NCI-H69 (cell line): ENCODE measurements at regions not wholly inside any gene's neighbourhood (a gene's known extent, or its start where the extent isn't known, plus 50 kb on each side); places are given as distances from the start of the nearest gene placed in this dataset.
"Not testable (repeated sequence)": the region's sequence is repeated elsewhere in the genome, so short reads cannot be mapped to it uniquely, and the experiment has no call there.

ENCODE experiments used
- DNase-seq: peaks from one replicate; lab custom pipeline; 2025; lab: John Stamatoyannopoulos, UW

DNA sequence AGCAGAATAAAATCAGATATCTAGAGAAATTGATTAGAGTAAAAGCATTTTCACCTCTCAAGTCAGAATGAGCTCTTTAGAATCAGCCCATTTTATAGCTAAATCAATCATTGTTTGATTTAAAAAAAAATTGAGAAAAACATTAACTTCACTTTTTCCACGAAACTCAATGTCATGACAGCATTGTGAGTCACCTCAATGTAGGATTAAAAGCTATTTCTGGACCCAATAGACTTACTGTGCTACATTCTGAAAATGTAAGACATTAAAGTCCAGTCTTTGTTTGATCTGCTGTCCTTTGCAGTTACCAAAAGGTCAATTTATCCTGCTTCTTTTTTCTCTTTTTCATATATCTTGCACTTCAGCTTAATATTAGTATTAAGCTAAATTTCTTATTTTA, 519.4 kb upstream of the ZNF337 start:
- DNase-seq, result no peak

DNA sequence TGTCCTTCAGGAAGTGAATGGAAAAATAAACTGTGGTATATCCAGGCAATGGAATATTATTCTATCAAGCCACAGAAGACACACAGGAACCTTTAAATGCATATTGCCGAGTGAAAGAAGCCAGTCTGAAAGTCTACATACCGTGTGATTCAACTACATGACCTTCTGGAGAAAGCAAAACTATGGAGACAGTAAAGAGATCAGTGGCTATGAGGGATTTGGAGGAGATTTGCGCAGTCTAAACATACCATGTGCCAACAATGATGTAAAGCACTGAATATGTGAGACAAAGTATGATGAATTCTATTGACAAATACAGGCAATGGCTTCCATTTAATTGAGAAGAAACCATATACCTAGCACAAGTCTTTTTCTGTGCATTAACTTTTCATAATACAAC, 518.3 kb upstream of the ZNF337 start:
- DNase-seq, result no peak

DNA sequence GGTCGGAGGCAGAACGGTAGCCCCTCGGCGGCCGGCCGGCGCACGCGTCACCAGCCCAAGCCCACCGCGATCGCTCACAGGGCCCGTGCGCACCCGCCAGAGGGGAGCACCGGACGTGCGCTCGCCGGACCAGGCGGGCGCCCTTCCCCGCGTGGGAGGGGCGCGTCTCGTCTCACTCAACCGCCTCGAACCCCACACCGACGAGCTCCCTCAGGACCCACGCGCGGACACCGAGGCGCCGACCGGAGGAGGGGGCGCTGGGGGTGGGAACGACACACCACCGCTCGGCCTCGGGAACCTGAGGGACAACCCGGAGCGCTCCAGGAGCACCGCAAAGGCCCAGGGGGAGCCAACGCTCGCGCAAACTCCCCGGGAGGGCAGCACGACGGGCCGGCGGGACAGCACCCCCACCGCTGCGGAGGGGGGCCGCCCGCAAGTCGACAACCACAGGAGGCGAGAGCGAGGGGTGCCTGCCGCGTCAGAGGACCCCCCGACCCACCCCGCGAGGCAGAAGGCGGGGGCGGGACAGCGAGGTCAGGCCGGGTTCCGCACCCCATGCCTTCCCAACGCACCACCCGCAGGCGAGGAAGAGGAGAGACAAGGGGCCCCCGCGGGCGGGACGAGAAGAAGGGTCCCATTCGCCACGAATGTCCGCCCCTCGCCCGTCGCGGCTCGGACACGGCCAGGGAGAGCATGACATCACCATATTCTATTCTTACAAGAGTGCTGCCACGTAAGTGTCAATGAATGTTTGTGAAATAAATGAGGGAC, 512.7 kb upstream of the ZNF337 start:
- DNase-seq, result no peak

DNA sequence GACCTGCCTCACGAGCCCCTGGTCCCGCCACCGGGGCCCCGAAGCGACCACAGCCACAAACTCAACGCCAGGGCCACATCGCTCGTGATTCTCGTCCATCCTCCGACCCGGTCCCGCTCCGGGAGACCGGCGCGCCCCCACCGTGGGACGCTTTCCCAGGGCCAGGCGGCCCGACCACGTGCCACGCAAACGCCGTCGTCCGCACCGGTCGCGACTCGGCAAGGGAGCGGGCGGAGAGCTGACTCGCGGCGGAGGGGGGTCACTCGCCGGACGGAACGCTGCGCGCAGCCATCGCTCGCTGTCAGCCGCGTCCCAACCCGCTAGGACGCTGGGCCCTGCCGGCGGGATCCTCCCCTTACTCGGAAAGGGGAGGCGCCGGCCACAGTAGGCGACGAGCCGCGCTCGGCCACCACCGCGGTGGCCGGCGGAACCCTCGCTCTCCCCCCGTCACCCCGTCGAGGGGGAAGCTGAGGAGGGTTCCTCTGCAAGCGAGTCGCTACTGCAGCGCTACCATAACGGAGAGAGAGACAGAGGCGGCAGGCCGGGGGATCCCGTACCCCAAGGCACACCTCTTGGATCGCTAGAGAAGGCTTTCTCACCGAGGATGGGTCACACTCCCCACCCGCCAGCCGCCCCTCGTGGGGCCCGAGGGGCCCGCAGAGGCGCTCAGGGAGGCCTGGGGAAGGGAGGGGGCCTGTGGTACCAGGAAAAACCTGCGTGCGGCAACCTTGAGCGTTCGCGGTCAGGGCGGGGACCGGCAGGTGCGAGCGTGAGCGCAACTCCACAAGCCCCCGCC, 511.8 kb upstream of the ZNF337 start:
- peak; percentile 6 for DNase-seq

DNA sequence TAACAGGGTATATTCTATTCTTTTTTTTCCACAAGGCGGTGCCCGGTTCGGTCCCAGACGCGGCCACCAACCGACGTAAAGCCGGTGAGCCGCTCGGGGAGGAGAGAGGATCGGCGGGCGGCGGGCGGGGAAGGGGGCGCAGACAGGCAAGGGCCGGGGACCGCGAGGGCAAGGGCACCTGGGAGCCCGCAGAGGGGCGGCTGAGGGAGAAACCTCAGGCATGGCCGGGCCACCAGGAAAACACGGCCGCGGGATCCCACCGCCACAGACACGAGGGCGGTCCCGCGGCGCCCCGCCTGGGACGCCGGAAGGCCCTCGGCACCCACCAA, 511.3 kb upstream of the ZNF337 start:
- not testable (repeated sequence) for DNase-seq

DNA sequence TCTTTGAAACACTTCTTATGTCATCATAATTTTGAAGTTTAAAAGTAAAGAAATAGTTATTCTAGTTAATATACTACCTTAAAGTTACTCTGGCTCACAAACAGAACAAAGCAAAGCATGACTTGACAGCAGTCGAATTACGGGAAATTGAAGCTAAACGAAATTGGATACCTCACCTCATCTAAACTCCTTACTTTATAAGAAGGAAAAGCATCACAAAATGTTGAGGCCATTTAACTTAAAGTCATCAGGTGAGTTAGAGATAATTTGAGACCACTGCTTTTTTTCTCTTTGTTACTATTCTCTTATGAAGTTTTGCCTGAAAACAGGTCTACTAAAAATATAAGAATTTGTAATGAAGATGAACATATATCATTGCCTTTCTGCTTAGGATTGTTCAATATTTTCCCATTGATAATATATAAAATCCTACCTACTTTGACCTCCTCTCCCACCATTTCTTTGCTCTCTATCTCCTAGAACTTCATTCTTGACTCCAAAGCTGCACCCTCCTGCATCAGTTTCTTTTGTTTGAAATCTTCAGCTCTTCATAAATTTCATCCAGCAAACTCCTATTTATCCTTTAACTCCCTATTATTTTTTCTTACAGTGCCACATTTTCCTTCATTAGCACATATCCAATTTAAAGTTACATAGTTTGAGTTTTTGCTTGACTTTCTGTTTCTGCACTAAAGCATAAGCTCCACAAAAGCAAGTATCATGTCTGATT, 510.7 kb upstream of the ZNF337 start:
- no peak for DNase-seq

DNA sequence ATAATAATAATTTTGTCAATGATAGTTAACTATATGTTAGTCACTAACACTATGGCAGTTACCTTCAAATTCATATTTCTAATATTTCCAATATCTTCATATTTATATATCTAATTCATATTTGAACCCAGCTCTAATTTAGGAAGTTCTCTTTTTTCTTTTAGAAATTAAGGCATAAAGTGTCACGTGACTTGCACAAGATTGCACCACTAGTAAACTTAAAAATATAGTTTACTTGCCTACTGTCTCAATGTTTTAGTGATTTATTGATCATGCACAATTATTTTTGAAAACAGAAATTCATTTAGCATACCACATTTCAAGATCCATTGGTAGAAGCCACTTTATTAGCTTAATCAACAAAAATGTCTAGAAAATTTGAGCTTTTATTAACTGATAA, 508.7 kb upstream of the ZNF337 start:
- DNase-seq, result no peak

DNA sequence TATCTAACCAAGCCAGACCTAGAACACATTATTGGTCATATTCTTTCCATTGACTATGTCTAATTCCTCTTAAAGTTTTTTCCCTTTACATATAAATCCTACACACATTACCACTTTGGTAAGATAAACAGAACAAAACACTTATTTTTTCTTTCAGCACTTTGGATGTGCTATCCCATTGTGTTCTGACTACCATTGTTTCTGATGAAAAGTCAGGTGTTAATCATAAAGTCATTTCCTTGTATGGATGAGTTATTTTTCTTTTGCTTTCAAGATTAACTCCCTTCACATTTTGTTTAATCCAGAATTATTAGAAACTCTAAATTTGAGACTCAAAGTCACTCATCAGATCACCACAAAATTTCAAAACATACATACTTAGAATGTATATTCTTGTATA, 504.4 kb upstream of the ZNF337 start:
- DNase-seq, result not testable (repeated sequence)

DNA sequence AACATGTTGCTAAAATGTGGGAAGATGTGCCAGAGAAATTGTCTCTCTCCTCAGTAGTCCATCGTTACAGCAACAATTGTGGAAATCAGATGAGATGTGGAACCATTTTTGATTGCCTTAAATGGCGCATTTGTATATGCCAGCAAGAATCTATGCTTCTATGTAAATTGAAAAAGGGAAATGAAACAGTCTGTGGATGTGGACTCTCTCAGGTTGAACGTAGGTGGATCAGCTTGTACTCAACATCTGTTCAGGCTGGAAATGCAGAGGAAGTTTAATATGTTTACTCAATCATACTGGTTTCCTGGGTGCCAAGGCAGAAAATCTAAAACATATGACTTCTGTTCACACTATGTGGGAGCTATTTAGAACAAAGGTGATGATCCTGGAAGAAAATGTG, 490.7 kb upstream of the ZNF337 start:
- not testable (repeated sequence) for DNase-seq

DNA sequence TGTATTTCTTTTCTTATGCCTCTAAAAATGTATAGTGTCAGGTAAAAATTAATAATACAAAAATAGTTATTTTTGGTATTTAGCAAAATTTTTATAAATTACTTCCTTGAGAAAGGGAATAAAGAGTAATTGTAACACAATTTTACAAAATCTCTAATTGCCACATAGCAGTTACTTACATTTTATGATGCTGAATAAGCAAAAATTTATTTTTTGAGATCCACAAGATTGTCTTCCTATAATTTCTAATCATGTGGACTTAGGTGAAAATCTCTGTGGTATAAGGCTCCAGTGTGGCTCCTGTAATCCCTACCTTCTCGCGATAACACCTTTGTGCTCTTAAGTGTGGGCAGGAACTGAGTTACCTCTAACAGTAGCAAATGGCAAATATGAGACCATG, 487.1 kb upstream of the ZNF337 start:
- not testable (repeated sequence) for DNase-seq

DNA sequence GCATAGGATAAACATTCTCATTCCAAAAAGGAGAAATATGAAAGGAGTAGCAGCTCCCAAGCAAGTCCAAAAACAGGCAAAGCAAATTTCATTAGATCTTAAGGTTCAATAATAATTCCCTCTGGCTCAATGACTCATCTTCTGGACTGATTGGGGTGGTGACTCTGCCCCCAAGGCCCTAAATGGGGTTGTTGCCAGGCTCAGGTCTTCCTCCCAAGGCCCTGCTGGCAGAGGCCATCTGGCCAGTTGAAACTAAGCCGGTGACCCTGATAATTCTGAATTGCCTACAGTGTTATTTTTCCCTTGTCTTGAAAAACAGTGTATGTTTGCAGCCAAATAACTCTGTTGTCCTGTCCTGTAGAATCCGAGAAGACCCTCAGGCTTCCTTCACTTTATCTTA, 484.7 kb upstream of the ZNF337 start:
- not testable (repeated sequence) for DNase-seq

DNA sequence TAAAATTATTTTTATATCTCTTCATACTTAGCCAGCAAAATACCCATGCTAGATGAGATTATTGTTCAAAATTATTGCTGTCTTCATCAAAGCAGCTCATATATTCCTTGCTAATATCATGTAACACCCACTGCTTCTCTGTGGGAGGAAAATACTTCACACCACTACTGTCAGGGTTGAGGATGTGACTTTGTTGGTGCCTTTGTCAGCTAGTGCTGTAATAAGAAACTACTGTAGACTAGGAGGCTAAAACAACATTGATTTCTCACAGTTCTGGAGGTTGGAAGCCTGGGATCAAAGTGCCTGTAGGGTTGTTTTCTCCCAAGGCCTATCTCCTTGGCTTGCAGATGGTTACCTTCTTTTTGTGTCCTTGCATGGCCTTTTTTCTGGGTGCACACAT, 475.2 kb upstream of the ZNF337 start:
- not testable (repeated sequence) for DNase-seq

DNA sequence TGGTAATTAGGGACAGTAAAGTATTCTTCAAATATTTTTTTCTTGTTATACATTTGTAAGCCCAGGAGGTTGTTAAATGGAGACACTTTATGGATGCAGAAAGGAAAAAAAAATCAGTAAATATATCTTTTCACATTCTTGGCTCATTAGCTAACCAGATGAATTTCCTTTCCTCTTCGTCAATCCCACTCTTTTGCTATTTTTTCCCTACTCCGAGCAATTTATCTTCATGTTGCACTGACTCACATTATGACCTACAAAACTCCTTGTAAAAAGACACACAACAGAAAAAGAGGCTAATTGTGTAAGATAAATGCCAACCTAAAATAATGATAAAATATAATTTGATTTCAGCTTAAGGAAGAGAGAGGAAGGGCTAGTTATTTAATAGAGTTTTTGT, 472.9 kb upstream of the ZNF337 start:
- DNase-seq, result no peak

DNA sequence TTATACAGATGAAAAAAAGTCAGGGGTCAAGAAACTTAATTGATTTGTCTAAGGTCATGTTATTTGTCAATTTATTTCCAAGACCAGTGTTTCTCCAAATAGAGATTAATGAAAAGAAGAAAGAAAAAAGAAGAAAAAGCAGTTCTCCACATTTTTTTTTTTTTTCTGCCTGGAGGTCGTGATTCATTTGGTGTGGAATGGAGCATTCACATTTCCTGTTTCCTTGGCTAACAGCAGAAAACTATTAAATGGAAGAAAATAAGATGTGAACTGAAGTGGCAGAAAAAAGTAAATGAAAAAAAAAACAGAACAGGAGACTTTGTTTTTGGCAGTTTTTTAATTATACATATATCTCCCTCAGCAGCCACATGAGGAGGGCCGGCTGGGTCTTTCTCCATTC, 470.8 kb upstream of the ZNF337 start:
- no peak for DNase-seq

DNA sequence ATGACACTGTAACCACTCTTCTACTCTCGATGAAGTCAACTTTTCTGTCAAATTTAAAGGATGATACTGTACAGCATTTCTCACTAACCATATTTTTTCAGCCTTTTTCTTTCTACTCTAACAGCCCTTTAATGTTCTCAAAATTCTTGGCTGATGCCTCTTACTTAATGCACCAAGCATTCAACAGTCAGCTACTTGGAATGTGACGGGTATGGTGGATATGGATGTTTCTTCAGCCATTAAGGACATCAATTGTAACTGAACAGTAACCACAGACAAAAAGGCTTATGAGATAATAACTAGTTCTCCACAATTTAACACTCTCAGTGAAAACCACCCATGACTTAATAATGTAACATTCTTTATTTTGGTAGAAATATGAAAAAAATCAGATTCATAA, 467.2 kb upstream of the ZNF337 start:
- DNase-seq, result no peak

DNA sequence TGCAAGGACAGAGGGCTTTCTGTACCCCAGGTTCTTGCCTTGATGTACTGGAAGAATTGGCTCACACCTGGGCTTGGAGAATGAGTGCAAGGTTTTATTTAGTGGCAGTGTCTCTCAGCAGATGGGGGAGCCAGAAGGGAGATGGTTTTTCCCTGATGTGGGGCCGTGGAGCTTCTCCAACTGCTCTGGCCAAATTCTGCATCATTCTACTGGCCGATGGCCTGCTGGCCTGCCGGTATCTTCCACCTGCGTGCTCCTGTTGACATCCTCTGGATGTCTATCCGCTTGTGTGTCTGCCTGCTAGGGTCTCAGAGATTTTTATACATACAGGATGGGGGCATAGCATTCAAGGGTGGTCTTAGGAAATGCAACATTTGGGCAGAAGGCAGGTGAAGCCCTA, 466.5 kb upstream of the ZNF337 start:
- not testable (repeated sequence) for DNase-seq

DNA sequence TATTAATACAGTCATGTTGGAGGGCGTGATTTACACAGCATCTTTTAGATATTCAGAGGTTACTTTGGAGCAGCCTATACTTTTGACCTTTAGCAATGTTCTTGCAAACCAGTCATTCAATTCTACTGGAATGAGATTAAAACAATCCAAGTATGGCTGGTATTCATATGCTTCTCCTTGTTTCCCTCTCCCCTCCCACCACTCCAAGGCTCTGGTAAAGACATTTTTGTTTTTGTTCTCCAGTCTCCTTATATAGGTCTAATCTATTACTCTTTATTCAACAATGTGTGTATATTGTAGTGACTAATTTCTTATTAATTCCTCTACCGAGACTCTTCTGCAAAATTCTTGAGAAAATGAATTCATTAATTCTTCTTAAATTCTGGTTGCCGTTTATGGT, 465.1 kb upstream of the ZNF337 start:
- DNase-seq, result not testable (repeated sequence)

DNA sequence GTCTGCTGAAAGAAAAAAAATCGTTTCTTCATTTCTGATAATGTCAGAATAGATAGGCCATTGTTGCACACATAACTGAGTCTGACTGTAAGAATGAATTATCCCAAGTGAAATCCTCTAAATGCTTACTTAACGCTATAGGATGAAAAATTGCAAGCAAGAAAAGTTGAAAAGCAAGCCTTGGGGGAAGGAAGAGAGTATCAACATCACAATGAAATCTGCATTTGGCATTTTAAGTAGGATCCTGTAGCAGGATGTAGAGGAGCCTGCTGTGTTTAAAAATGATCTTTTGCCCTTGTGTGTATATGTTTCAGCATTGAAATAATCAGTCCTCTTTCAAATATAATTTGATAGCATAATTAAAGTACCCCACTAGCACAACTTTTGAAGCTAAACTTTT, 464.3 kb upstream of the ZNF337 start:
- DNase-seq, result not testable (repeated sequence)

DNA sequence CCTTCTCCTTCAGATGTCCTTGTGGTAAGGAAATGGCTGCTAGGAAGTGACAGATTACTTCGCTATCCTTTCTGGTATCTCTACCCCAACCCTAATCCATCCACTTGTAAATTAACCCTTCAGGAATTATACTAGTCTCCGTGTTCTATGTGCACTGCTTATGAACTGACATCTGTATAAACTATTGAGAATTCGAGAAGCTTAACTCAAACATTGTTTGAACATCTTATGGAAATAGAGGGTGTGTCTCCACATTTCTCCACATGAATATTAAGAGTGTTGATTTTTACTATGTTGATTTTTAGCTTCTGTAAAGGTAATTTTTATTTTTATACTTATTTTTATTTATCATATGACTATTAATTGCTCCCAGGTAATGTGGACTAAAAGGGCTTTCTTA, 457.6 kb upstream of the ZNF337 start:
- DNase-seq, result no peak

DNA sequence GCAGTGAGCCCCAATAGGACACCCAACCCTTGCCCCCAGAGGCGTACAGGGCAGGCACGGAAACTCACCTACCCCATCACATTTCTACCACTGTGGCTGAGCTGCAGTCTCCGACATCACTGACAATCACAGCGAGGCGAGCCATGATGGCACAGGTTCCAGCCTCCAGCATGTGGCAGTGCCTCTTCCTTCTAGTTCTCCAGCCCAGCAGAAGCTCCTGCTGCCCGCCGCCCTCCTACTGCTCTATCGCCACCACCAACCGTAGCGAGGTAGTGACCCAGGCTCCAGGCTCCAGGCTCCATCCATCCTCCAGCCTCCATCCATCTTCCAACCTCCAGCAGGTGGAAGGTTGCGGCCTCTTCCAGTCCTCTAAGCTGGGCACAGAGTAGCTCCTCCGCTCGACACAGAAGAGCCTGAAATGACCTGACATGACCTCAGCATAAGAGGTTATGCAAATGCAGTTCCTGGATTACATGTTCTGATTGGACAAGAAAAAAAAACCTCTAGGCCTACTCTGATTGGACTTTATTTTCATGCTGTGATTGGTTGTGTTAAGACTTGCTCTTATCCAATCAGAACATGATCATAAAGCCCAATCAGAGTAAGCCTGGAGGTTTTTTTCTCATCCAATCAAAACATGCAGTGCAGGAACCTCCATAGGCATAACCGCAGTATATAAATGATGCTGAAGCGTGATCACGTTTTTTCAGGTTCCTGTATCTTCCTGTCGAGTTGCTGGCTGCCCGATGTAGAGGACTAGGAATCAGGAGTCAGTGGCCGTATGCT, 438.9 kb upstream of the ZNF337 start:
- no peak for DNase-seq

DNA sequence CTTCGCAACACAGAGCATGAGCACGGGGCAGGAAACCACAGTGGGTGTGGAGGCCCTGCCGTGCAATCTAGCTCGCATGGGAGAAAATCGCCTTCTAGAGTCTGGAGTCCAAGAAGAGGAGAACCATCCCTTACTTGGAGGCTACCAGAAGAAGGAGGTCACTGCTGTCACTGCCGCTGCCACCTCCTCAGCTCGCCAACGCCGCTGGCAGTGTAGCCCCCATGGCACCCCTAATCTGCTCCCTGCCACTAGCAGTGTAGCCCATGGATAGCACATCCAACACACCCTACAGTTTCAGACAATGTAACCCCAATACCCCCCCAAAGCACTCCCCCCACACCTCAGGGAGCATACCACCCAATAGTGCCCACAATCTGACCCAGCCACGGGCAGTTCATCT, 438.0 kb upstream of the ZNF337 start:
- DNase-seq, result no peak

DNA sequence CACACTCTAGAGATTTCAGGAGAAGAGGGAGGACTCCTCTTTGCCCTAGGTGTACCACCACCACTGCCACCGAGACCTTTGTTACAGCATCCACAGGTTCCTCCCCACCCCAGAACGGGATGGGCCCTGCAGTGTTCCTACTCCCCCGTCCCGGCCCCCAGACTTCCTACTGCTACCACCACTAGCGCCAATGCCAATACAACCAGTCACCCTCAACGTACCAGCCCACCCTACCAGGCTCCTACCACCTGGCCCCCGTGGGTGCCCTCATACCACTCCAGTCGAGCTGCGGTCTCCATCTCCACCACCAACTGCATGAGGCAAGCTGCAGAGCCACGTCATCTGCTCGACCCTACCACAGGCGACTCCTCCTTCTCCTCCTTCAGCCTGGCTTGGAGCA, 437.1 kb upstream of the ZNF337 start:
- DNase-seq, result not testable (repeated sequence)
